Inferior parietal cortex (tissue), 1 donor: ENCODE measurements at regions not wholly inside any gene's neighbourhood (a gene's known extent, or its start where the extent isn't known, plus 50 kb on each side); places are given as distances from the start of the nearest gene placed in this dataset.
A peak's percentile ranks its signal among the peaks of the same experiment; 100 is the strongest.
"Not testable (repeated sequence)": the region's sequence is repeated elsewhere in the genome, so short reads cannot be mapped to it uniquely, and the experiment has no call there.

Source experiments
- DNase-seq: peaks from one replicate; pipeline ENCODE4 v3.0.0-alpha.2; 2016; ENCODE audit errors: extremely low spot score

DNA sequence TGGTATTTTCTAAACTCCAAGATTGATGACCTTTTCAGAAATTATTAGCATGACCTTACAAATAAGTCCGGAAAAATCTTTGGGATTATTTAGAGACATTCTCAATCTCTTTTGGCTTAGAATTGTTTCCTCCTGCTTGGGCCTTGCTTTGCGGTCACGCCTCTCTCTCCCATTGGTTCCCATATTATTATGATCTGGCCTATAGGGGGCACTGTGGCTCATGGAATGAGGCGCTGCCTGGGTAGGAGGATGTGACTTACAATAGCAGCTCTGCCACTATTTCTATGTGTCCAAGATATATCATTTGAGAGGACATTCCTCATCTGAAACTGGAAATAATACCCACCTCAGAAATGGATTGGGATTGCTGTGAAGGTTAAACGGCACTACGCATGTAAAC lies 464.9 kb downstream of the MFSD1 start:
- no peak for DNase-seq

DNA sequence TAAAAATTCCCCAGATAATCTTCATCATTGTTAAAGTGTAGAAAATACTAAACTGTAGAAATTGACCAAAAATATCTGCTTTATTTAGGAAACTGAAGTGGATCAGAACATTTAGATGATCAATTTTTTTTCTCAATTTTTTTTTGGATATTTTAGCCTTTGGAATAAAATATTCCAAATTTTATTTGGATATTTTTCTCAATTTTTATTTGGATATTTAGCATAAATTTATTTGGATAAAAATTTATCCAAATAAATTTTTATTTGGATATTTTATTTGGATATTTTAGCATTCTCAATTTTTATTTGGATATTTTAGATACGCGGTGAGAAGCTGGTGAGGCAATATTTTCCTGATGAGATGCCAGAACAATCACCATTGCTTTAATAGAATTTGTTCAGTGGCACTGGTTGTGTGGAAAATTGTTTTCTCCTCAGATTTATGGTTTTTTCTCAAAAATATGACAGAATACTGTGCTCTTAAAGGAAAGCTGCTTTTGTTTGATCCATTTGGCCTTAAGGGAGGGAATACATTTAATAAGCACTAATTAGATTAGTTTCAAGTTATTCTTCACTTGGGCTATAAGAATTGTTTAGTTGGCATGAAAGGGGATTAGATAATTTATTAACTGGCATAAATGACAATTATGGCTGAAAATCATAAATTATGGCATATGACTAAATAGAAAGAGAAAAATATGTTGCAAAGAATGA lies 470.1 kb downstream of the MFSD1 start:
- DNase-seq: no peak

DNA sequence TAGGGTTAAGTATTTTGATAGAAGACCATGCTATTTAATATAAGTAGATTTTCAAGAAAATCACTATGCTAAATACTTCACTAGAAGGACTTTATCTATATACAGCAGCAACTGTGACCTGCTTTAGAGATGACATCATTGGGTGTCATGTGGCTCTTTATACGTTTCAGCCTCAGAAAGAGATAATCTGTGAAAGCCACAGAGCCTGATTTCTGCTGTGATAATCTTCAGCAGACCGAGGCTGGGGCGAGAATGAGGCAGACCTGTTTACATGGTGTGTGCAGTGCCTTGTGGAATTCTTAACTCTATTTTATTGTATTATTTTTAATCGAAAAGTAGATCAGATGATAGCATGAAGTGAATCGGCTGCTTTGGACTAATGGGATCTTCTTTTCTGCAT lies 471.2 kb downstream of the MFSD1 start:
- no peak for DNase-seq

DNA sequence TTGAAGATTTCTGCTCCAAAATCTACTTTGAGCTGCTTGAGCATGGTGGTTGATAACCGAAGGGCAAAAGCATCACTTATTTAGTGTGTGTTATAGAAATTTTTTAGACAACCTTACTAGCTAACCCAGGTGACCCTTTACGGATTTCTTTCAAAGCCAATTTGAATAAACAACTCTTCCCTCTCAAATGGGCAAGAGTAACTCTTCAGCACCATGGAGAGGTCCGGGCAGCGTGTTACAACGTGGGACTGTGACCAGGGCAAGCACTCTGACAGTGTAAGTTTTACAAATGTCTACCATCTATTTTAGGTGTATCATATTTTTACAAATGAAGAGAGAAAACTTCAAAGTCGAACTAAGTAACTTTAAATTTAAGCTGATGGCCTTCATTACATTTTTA lies 471.8 kb downstream of the MFSD1 start:
- no peak for DNase-seq

DNA sequence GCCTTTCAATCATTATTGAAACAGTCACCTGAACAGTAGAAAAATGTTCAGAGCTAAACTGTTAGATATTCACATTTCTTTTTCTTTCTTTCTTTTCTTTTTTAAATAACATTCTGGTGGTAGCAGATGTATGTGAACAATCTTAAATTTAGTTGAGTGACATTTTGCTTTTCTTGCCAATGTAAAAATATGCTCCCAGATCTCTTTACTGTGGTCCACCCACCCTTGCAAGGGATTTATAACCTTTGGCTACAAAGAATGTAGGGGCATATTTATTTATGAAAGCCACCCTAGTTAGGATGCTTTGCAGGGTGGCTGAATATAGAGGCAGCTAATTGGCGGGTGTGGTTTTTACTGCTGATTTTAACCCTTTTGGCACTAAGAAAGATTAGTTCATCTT lies 473.9 kb downstream of the MFSD1 start:
- DNase-seq: no peak

DNA sequence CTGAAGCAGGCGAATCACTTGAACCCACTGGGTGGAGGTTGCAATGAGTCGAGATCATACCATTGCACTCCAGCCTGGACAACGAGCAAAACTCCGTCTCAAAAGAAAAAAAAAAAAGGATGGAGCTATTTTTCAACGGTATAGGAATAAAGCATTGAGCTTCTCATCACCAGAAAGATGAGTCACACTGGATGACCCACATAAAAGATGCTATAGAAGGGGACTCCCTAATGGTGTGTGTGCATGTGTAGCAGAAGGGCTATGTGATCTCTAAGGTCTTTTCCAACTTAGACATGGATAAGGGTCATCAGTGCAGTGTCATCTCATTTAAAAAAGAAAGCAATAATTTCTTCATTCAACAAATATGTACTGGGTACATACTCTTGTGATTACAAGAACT lies 476.0 kb downstream of the MFSD1 start:
- no peak for DNase-seq

DNA sequence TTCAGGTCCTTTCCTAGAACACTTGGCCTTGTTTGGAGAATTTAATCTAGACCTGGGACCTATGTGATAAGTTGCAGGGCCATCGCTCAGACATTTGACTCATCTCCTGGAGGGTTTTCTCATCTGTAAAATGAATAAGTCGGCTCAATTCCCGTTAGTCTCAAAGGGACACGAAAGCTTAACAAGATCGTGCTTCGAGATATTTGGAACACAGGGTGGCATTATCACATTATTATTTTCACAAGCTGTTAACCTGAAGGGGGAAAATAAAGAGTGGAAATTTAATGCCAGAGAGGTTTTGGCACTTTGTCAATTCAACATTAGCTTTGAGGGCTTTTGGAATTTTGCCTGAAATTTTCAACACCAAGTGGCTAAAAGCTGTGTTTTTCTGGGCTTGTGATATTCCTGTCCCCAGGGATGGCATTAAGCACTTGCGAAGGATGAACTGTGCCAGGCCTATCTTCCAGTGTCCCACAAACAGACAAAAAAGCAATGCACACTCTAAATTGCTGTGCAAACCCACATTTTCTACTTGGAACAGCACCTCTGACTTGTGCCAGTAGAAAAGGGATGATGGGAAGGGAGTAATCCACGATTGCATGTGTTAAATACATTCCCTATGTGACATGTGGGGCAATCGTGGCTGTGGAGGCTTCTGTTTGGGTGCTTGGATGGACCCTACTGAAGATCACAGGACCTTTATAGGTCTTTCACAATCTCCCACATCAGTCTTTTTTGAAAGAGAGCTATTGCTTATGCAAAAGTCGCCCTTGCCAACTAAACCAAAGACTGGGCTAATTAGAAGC lies 478.7 kb downstream of the MFSD1 start:
- DNase-seq: no peak

DNA sequence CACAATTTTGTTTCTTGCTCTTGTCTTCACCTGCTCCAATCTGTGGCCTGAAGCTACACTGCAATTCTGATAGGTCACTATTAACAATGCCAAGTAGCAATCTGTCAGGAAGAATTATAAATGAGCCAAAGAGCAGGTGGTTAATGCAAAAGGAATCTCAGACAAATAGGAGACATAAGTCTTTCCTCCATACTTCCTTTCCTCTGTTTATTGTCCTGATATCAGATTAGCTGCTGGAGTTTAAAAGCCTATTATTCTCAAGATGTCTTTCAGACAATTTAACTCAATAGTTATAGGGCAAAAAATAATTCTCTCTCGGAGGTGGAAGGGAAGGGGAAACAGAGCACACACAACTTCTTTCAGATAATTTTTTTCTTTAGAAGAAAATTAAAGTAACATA lies 491.6 kb downstream of the MFSD1 start:
- no peak for DNase-seq

DNA sequence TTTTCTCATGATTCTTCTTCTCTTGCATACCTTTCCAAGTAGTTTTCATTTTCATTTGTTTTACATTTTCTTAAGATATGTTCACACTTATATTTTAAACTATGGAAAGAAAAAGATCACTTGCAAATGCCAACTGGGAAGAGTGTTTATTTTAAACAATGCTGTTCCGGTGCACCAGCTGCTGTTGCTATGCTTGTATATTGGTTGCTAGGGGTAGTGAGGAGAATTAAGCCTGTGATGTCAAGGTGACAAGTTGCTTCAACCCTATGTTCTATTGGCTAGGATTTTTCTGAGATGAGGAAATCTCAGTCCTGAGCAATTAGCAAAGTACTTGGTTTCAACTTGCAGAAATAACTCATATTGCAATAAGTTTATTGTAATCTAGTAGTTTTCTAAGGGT lies 500.1 kb downstream of the MFSD1 start:
- DNase-seq: no peak

DNA sequence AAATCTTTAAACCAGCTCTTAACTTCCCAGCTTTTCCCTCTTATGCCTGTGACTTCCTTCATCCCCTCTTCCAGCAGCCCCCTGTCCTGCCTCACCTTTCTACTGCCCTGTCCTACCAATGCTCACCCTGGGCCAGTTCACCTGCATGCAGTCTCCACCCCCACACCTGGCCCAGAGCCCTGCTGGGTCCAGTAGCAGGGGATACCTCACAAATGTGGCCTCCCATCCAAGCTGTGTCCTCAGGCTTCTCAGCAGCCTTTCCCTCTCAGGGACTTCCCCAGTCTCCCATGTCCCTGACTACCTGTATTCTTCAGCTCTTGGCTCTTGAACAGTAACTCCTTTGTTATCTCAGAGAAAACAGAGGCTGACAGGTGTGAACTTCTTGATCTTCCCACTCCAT lies 503.2 kb downstream of the MFSD1 start:
- no peak for DNase-seq

DNA sequence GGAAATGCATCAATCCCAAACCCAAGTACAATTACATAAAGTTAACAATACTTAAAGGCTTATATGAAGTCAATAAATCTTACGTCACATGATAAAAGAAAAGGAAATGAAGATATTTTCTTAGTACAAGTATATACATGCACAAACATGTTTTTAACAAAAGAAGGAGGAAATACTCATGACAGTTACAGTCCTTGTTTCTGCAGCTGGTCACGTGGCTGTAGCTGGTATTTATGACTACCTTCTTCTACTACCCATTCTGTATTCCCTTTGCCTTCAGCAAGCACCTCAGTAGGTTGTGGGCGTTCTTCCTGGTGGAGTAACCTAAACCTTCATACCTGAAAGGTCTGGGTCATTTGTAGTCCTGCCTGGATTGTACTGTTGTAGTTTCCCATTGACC lies 514.9 kb downstream of the MFSD1 start:
- DNase-seq: not testable (repeated sequence)

DNA sequence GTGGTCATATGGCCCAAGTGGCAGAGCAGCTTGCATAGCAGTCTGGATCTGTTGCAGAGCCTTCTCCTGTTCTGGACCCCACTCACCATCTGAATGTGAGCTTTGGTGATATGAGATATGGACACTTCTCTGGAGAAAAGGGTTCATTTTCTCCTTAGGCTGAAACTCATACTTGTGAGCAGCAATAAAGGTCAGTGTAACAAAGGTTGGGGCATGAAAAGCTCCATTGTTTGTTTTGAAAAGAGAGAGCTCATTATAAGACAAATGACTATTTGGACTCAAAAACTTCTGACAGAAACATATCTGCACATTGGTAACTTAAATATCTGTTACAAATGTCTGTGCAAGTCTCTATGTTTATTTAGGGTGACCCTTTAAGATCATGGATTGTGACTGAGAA lies 517.3 kb downstream of the MFSD1 start:
- no peak for DNase-seq

DNA sequence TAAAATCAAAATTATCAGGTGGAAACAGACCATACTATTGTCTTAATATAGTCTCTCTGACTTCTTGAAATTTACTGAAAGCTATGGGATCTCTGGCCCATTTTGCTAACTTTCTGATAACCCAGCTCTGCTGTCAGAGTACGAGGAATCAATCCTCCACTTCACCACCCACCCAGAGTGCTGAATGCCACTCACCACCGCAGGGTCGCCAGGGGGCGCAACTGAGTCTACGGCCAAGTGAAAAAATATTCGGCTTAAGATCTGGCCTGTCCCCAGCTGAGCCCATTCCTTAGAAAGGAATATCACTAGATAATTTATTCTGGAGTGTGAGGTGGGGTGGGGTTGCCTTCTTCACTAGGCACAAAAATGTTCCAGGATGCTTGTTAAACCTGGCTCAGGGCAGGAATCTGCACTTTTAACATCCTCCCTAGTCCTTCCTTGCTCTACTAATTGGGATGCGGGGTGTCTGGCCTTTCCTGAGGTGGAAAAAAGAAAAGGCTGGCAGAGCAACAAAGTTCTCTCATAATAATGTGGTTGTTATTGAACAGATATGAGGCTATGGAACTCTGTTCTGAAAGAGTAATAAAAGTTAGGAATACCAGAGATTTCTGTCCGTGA lies 520.6 kb downstream of the MFSD1 start:
- no peak for DNase-seq

DNA sequence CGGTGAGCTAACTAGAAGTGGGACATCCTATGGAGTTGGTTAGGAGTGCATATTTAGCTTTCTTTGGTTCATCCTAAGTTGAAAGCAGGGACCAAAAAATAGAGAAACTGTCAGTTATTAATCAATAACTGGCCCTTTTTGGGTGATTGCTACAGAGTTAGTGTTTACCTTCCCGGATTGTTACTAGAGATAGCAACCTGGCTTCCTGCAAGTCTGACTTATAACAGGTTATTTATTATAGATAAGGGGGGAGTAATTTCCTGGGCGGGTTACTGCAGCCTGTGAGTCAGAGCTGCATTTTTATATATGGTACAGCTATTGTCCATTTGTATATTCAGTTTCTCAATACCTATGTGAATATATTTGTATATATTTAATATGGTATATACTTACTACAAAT lies 522.0 kb downstream of the MFSD1 start:
- no peak for DNase-seq

DNA sequence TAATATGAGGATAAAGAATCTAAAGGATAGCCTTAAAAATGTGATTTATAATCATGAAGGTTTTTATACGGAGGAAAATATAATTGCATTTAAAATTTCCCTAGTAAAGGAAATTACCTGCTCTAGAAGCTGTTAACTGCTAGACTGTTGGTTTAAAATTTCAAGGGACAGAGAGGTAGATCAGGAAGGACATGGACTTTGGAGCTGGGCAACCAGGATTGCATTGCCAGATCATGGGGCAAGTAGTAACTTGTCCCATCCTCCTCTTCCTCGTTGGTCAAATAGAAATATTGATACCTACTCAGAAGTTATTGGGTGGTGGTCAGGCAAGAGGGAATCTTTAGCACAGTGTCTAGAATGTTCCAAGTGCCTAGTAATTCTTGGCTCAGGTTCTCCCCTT lies 525.1 kb downstream of the MFSD1 start:
- DNase-seq: no peak

DNA sequence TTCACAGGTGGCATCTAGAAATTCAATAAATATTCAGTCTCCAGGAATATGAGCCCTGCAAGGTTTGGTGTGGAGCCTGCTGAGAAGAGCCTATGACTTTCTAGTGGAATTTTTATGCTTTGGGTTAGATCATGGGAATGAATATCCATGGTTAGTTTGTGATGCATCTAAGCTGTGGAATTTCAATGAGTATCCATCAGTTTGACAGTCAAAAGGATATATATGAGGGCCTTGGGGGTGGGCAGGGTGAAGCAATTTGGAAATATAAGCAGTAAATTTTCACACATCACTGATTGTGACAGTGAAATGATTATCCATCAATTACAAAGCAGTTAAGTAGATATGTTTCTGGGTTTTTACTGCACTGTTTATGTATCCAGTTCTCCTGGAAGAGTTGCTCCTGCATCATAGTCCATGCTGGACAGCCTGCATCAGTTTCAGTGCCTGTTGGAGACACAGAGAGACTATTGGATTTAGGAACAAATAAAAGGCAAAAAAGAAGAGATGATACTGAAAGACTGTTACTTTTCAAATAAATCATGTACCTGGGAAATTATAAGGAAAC lies 530.8 kb downstream of the MFSD1 start:
- no peak for DNase-seq

DNA sequence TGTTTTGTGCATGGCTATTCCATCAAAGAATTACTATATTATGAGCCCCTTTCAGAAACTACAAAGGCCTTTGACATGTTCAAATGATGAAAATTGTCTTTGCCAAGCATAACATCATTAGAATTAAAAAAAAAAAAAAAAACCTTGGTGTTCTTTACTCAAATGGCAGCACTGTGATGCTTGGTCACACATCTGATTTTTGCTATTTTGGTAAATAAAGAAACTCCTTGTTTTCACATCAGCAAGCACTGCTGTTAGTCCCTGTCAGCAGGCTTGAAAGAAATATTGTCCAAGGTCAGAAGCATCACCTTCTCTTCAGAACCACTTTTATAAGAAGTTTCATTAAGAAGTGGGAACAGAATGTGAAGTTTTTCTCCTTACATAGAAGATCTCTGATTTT lies 537.3 kb downstream of the MFSD1 start:
- DNase-seq: no peak

DNA sequence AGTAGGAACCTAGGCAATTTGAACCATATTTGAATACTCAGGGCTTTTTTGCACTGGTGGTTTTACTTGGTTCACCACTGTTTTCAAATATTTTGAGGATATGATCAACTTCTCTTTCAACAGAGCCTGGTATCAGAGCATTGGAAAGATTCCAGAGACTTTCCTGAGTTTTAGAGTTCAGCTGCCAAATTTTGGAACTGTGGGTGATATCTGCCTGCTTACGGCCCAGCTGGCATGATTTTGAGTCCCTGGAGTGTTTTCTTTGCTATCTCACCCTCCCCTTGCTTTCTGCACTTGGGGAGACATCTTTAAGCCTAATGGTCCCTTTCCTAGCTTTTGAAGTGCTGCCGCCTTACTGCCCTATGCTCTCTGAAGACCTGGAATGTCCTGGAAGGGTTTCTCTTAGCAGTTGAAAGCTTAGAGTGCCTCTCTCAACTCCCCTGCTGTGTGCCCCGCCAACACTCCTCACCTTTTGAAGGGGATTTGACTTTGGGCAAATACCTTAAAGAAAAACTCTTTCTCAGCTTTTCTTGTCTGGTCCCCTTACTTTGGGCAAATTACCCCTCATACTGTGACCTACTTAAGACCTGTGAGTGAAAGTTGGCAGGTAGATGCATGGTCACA lies 539.1 kb downstream of the MFSD1 start:
- DNase-seq: no peak

DNA sequence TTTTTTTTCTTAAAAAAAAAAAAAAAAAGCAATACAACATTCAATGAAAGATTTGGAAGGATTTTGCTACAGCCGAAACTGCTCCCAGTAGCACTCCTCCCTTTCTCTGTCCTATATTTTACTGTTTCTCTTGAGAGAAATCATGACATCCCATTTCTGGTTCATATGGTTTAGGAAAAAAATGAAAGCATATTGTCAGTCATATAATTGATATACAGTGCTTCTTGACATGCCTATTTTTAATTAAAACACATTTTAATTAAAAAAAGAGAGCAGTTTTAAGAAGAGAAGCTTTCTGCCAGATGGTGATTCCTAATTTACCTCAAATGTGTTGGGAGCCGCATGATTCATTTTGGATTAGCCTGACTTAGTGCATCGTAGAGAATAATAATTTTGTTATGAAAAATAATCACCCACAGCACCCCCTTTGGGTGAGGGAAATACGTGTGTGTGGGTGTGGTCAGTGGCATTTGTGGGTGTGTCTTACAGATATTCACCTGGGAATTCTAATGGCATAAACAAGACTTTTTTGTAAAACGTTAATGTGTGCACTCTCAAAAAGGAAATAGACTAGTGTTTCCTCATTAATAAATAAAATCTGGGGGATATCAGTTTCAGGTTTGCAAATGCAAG lies 544.5 kb downstream of the MFSD1 start:
- DNase-seq: peak; percentile 32

DNA sequence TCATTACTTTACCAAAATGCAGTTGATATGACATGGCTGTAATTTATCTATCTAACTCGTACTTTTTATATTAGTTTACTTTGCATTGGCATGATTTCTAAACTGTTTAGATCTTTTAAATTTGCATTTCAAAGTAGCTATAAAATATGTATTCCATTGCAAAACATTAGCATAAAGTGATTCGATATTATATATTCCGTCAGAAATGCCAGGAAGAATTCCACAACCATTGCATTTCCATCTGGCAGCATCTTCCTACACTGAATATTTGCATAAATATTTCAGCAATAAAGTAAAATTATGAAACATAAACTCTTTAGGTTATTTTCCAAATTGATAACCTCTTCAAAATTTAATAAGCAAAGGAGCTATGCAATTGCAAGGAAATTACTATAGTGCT lies 546.6 kb downstream of the MFSD1 start:
- no peak for DNase-seq

DNA sequence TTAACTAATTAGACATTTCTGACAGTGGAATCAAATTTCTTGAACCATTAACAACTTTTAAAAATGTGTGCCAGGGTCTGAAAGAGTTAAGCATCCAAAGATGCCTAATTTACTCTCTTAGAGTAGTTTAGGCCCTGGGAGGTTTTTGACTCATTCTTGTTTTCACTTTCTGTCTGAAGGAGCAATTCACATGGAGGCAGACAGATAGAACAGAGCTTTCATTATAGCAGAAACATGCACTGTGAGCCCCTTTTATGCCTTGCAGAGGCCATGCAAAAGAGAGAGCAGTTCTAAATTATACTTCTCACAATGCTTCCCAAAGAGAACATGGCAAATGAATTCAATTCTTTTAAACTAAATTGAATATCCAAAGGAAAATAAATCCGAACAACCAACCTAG lies 554.8 kb downstream of the MFSD1 start:
- peak; percentile 45 for DNase-seq

DNA sequence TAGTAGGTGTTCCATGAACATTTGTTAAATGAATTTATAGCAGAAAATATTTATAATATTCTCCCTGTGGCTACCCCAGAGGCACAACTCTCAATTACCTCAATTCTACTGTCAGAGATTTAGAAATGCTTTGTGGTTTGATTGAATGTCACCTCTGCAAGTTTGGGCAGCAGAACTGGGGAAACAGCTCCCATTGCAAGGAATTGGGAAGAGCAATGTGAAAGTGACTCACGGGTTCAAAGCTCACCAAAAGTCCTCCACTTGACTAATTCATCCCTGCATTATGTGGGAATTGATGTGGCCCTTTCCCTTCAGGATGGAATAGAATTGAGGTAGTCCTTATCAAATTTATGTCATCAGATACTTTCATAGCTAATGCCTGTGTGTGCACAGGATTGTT lies 562.7 kb downstream of the MFSD1 start:
- DNase-seq: no peak
